DOHH2 (cell line): ENCODE measurements at regions not wholly inside any gene's neighbourhood (a gene's known extent, or its start where the extent isn't known, plus 50 kb on each side); places are given as distances from the start of the nearest gene placed in this dataset.
"Not testable (repeated sequence)": the region's sequence is repeated elsewhere in the genome, so short reads cannot be mapped to it uniquely, and the experiment has no call there.

ENCODE experiments used
- H3F3A ChIP-seq: fragments of 200-600 bp; sonication (generic), shearing (Covaris generic); 2 replicates; pipeline ENCODE4 v1.6.0; 2016; ENCODE audit warnings: antibody characterized with exemption, mild to moderate bottlenecking; ENCODE audit not compliant: control insufficient read depth, insufficient read depth
- H3K27ac ChIP-seq: fragments of 200-600 bp; sonication (generic); 2 replicates; pipeline ENCODE4 v1.5.1; 2014; ENCODE audit warnings: low read depth, mild to moderate bottlenecking, low read length, moderate library complexity
- H3K27me3 ChIP-seq: fragments of 200-600 bp; sonication (generic); 2 replicates; pipeline ENCODE4 v1.6.1; 2014; ENCODE audit warnings: mild to moderate bottlenecking, low read length, mixed read lengths; ENCODE audit not compliant: control insufficient read depth
- H3K36me3 ChIP-seq: fragments of 200-600 bp; sonication (generic); 2 replicates; pipeline ENCODE4 v1.6.1; 2014; ENCODE audit warnings: mild to moderate bottlenecking, low read length, moderate library complexity, mixed read lengths; ENCODE audit not compliant: control insufficient read depth
- H3K4me1 ChIP-seq: fragments of 200-600 bp; sonication (generic); 2 replicates; pipeline ENCODE4 v1.6.1; 2014; ENCODE audit warnings: mild to moderate bottlenecking, low read length, mixed read lengths; ENCODE audit not compliant: control insufficient read depth
- H3K4me2 ChIP-seq: fragments of 200-600 bp; sonication (generic); 2 replicates; pipeline ENCODE4 v1.6.0; 2014; ENCODE audit warnings: mild to moderate bottlenecking, low read length, moderate library complexity
- H3K4me3 ChIP-seq: fragments of 200-600 bp; sonication (generic); 2 replicates; pipeline ENCODE4 v1.5.1; 2014; ENCODE audit warnings: mild to moderate bottlenecking, low read length, mixed read lengths
- H3K79me2 ChIP-seq: fragments of 200-600 bp; sonication (generic); 2 replicates; pipeline ENCODE4 v1.6.1; 2014; ENCODE audit warnings: mild to moderate bottlenecking, low read length, mixed read lengths; ENCODE audit not compliant: control insufficient read depth
- H3K9me2 ChIP-seq: fragments of 200-600 bp; sonication (generic); replicated peaks from 2 replicates; pipeline ENCODE4 v1.6.1; 2014; ENCODE audit warnings: mild to moderate bottlenecking, low read length, mixed read lengths; ENCODE audit not compliant: control insufficient read depth
- H3K9me3 ChIP-seq: fragments of 200-600 bp; sonication (generic); 2 replicates; pipeline ENCODE4 v1.6.1; 2014; ENCODE audit warnings: antibody characterized with exemption, low read length, mixed read lengths; ENCODE audit not compliant: control insufficient read depth, insufficient read depth
- H4K20me1 ChIP-seq: fragments of 200-600 bp; sonication (generic); 2 replicates; pipeline ENCODE4 v1.6.0; 2014; ENCODE audit warnings: low read depth, mild to moderate bottlenecking, antibody characterized with exemption, low read length, moderate library complexity; ENCODE audit not compliant: control insufficient read depth, insufficient read depth
- EZH2phosphoT487 ChIP-seq: fragments of 200-600 bp; sonication (generic); IDR thresholded peaks from 2 replicates; pipeline ENCODE4 v1.6.1; 2017; ENCODE audit warnings: borderline replicate concordance, mild to moderate bottlenecking, antibody characterized with exemption, low read length, moderate library complexity, mixed read lengths
- TF ChIP-seq, protein P1 (sequence below): fragments of 200-600 bp; sonication (generic); IDR thresholded peaks from one replicate; pipeline ENCODE4 v1.5.1; 2014; ENCODE audit warnings: antibody characterized with exemption, mild to moderate bottlenecking, low read depth, low read length; ENCODE audit not compliant: poor library complexity, severe bottlenecking

DNA sequence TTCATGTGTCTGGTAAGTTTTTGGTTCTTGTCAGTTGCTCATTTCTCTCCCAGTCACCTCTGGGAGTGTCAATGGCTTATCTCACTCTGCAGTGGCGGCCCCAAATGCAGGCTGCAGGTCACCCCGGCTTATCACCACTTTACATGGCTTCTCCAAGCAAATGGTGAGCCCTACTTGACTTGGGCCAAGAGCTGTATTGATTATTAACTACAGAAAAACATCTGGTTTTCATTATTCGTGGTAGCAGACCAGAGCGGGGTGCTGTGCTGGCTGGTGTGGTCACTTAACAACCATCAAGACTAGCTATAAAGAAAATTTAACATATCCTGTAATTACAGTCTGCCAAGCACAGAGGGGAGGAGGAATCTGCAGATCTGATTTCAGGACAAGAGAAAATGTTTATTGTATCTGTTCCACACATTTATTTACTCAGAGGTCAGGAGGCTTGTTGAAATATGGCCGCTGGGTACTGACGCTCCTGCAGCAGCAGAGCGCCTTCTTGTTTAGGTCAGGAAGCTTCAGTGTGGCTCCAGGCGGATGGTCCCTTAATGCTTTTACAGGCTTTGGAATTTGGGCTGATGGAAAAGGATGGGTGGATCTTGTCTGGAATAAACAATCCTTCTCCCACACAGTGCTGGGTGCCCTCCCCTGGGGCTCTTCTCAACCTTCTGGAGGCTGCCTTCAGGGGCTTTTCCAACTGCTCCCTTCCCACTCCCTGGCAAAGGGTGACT, 87.8 kb downstream of the HLX start:
- H4K20me1 ChIP-seq = no peaks in the 10 kb centered on the region
- no peak for TF ChIP-seq EZH2phosphoT487
- TF ChIP-seq, protein P1, sequence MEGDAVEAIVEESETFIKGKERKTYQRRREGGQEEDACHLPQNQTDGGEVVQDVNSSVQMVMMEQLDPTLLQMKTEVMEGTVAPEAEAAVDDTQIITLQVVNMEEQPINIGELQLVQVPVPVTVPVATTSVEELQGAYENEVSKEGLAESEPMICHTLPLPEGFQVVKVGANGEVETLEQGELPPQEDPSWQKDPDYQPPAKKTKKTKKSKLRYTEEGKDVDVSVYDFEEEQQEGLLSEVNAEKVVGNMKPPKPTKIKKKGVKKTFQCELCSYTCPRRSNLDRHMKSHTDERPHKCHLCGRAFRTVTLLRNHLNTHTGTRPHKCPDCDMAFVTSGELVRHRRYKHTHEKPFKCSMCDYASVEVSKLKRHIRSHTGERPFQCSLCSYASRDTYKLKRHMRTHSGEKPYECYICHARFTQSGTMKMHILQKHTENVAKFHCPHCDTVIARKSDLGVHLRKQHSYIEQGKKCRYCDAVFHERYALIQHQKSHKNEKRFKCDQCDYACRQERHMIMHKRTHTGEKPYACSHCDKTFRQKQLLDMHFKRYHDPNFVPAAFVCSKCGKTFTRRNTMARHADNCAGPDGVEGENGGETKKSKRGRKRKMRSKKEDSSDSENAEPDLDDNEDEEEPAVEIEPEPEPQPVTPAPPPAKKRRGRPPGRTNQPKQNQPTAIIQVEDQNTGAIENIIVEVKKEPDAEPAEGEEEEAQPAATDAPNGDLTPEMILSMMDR = no peak
- H3K4me3 ChIP-seq = no peak overlapping the region
- no peaks in the 10 kb centered on the region for H3K27me3 ChIP-seq
- H3K36me3 ChIP-seq = no peaks in the 10 kb centered on the region
- H3K27ac ChIP-seq = no peak overlapping the region
- H3K4me1 ChIP-seq = no peaks in the 10 kb centered on the region
- no peak overlapping the region for H3K4me2 ChIP-seq
- H3K9me2 ChIP-seq = no peaks in the 10 kb centered on the region
- H3K9me3 ChIP-seq = no peaks in the 10 kb centered on the region
- no peaks in the 10 kb centered on the region for H3K79me2 ChIP-seq
- no peaks in the 10 kb centered on the region for H3F3A ChIP-seq

GRCh38 chr1:220967911-220968310, 88.7 kb downstream of the HLX start:
- Histone ChIP-seq H3K4me2 (no peak overlapping the region), H3K27ac (no peak overlapping the region), H4K20me1 (no peaks in the 10 kb centered on the region), H3K9me2 (no peaks in the 10 kb centered on the region), H3K9me3 (no peaks in the 10 kb centered on the region), H3F3A (no peaks in the 10 kb centered on the region), H3K4me3 (no peak overlapping the region), H3K27me3 (no peaks in the 10 kb centered on the region), H3K79me2 (no peaks in the 10 kb centered on the region), H3K36me3 (no peaks in the 10 kb centered on the region), H3K4me1 (no peaks in the 10 kb centered on the region)
- TF ChIP-seq, protein P1 = no peak
- TF ChIP-seq EZH2phosphoT487 = no peak

GRCh38 chr1:220969281-220969680, 90.0 kb downstream of the HLX start:
- not testable (repeated sequence) for H3K9me2 ChIP-seq, H4K20me1 ChIP-seq, H3K4me2 ChIP-seq, H3K36me3 ChIP-seq, H3K4me1 ChIP-seq, H3K27me3 ChIP-seq, H3K9me3 ChIP-seq, H3F3A ChIP-seq, H3K27ac ChIP-seq, H3K79me2 ChIP-seq, H3K4me3 ChIP-seq

- Histone ChIP-seq H3K79me2 (no peaks in the 10 kb centered on the region), H3K27me3 (no peaks in the 10 kb centered on the region), H3F3A (no peaks in the 10 kb centered on the region), H3K4me3 (no peak overlapping the region), H3K4me2 (no peak overlapping the region), H3K4me1 (no peaks in the 10 kb centered on the region), H3K36me3 (no peaks in the 10 kb centered on the region), H4K20me1 (no peaks in the 10 kb centered on the region), H3K27ac (no peak overlapping the region), H3K9me3 (no peaks in the 10 kb centered on the region), H3K9me2 (no peaks in the 10 kb centered on the region)
- TF ChIP-seq, protein P1 = no peak
- TF ChIP-seq EZH2phosphoT487 = no peak
Observed at GRCh38 chr1:220970311-220970710, 91.1 kb downstream of the HLX start.
